ENCODE measurements at regions not wholly inside any gene's neighbourhood (a gene's known extent, or its start where the extent isn't known, plus 50 kb on each side); places are given as distances from the start of the nearest gene placed in this dataset.

DNA sequence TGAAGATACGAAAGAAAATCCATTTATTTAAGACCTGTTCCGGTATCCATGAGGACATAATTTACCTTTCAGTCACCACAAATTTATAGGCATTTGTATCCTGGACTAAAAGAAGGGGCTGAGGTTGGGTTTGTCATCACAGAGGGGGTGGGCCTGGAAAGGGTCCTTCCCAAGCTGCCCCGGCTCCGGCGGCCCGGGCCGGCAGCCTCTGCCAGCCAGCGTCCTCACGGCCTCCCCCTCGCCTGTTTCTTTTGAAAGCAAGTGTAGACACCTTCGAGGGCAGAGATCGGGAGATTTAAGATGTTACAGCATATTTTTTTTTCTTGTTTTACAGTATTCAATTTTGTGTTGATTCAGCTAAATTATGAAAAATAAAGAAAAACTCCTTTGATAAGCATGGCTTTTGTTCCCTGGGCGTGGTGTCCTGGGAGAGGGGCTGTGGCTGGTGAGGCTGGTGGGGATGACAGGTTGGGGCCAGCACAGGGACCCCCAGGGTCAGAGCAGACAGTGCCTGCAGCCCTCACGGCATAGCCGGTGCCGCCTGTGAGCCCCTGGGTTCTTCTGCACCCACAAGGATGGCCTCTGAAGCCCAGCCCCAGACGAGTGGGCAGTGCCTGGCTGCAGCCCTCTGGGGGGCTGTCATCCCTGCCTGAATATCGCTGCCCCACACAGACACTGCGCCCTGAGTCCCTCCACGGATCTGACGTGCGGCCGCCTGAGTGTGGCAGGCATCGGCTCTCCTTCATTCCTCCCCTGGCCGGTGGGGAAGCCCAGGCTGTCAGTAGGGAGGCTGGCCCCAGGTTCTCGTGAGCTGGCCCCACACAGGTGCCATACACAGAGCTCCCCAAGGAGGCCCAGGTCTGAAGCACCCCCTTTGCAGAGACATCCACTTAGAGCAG, 1075.9 kb downstream of the BRD1 start:
- no peak overlapping the region for H3K4me3 ChIP-seq (ENCODE audit: low read length)
- no peak for DNase-seq (ENCODE audit: low read depth, low spot score)

DNA sequence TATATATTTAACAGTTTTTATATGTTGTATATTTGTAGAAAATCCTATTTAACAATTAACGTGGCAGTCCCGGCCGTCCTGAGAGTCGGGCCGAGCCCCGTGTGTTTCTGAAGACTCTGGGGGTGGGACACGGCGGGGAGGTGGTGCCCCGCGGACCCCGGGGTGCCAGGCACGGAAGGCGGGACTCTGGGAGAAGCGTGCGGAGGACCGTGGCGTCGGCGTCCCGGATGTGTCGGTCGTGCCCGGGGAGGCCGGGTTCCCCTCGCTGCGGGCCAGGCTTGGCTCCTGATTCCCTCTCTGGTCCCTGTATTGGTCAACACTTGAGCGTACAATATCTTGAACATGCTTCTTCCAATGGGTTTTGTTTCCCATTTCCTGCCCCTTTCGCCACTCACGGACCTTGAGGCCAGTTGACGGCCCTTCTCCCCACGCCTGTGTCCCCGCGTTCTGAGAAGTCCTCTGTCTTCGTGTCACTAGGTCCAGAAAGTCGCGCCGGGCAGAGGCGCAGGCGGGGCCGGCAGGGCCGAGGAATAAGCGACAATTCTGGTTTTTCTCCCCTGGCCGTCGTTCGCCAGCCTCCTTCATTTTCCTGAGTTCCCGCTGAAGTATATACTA, 1076.7 kb downstream of the BRD1 start:
- no peak overlapping the region for H3K4me3 ChIP-seq (ENCODE audit: low read length)
- no peak for DNase-seq (ENCODE audit: low read depth, low spot score)

DNA sequence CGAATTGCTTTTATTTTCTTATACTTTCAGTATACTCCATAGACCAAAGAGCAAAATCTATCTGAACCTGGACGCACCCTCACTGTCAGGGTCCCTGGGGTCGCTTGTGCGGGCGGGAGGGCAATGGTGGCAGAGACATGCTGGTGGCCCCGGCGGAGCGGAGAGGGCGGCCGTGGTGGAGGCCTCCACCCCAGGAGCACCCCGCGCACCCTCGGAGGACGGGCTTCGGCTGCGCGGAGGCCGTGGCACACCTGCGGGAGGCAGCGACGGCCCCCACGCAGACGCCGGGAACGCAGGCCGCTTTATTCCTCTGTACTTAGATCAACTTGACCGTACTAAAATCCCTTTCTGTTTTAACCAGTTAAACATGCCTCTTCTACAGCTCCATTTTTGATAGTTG, 1077.4 kb downstream of the BRD1 start:
- DNase-seq (ENCODE audit: low read depth, low spot score): no peak
- no peak overlapping the region for H3K4me3 ChIP-seq (ENCODE audit: low read length)

DNA sequence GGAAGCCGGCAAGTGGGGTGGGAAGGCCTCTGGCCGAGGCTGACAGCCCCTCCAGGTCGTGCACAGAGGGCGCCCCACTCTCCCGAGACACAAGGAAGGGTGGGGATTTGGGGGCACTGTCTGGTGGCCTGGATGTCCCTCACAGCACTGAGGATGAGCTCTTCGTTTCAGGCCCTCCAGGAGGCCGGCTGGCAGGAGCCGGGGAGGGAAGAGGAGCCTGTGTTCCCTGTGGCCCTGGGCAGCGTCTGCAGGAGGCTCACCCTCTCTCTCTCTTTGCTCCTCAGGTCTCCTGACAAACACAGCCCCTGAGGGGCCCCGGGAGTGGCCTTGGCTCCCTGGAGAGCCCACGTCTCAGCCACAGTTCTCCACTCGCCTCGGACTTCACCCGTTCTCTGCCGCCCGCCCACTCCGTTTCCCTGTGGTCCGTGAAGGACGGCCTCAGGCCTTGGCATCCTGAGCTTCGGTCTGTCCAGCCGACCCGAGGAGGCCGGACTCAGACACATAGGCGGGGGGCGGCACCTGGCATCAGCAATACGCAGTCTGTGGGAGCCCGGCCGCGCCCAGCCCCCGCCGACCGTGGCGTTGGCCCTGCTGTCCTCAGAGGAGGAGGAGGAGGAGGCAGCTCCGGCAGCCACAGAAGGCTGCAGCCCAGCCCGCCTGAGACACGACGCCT, 1078.0 kb downstream of the BRD1 start:
- no peak overlapping the region for H3K4me3 ChIP-seq (ENCODE audit: low read length)
- DNase-seq (ENCODE audit: low read depth, low spot score): no peak

DNA sequence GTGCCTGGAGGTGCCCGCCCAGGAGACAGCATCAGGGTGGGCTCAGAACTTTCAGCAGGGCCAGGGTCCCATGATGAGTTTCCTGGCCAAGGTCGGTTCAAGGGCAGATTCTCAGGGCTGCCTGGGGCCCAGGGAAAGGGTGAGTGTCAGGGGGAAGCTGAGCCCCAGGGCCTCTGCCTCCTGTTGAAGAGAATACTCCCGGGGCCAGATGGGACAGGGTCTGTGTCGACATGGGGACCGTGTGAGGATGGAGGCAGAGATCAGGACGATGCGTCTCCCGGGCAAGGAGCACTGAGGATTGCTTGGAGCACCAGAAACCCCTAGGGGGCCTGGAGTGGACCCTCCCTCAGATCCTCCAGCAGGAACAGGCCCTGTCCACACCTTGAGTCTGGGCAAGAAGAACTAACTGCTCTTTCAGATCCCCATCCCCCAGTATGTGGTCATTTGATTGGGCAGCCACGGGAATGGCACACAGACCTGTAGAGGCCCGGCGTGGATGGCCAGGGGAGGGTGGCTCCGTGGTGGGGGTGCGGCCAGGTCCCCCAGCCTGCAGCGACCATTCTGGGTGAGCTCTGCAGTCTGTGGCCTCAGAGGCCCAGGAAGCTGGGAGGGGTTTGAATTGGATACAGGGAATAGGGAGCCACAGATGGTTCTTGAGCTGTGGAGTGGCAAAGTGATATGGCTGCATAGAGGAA, 1078.7 kb downstream of the BRD1 start:
- DNase-seq (ENCODE audit: low read depth, low spot score): no peak

DNA sequence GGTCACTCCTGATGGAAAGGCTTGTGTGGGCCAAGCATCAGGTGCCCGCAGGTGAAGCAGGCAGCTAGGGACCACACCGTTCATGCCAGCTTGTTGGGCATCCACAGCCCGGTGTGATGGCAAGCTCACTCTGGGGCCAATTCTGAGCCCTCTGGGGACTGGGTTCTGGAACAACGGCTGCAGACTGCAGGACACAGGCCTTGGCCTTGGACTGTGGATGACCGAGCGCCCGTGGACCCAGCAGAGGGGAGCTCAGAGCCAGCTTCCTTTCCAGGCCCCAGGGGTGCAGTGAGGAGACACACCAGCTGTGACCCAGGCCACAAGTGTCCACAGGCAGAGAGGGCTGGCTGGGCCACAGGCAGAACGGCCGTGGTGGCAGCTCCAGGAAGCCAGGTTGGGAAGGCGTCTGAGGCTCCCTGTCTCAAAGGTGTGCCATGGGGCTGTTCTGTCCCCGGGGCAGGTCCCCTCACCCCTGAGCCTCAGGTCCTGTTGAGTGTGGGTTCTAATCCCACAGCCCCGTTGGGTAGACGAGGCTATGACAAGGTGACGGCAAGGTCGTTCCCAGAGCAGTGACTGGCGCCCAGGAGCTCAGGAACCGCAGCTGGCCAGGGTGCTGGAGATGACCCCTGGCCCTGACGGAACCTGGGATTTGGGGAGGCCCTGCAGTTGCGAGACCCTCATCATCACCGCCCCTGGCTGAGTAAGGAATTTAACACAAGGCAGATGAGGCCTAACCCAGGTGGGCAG, 1079.4 kb downstream of the BRD1 start:
- no peak overlapping the region for H3K4me3 ChIP-seq (ENCODE audit: low read length)
- DNase-seq (ENCODE audit: low read depth, low spot score): no peak

More for the DNA sequence above, 1078.7 kb downstream of the BRD1 start:
- no peak overlapping the region for H3K4me3 ChIP-seq (ENCODE audit: low read length)

DNA sequence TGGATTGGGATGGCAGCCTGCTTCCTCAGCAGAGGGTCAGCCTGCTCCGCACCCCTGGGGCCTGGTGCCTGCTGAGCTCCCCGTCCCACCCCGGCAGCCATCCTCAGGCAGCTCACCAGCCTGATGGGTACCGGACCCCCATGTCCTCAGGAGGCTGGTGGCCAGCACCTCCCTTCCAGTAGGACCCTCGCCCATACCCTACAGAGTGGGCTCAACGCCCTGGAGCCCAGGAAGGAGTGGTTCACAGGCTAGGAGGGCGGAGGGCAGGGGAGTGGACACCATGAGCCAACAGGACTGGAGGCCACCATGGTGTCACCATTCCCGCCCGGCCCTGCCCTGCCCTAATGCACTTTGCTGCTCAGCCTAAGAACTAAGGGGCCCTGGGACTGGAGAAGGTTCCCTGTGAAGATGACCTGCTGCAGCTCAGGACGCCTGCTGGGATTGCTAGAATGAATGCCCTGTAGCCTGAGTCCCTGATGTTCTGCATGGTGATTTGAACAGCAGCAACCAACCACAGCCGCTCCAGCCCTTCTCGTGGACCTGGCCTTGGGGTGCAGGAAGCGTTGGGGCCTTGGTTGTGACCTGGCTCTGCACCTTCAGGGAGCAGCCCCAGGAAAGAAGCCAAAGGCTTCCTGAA, 1080.8 kb downstream of the BRD1 start:
- no peak for DNase-seq (ENCODE audit: low read depth, low spot score)

DNA sequence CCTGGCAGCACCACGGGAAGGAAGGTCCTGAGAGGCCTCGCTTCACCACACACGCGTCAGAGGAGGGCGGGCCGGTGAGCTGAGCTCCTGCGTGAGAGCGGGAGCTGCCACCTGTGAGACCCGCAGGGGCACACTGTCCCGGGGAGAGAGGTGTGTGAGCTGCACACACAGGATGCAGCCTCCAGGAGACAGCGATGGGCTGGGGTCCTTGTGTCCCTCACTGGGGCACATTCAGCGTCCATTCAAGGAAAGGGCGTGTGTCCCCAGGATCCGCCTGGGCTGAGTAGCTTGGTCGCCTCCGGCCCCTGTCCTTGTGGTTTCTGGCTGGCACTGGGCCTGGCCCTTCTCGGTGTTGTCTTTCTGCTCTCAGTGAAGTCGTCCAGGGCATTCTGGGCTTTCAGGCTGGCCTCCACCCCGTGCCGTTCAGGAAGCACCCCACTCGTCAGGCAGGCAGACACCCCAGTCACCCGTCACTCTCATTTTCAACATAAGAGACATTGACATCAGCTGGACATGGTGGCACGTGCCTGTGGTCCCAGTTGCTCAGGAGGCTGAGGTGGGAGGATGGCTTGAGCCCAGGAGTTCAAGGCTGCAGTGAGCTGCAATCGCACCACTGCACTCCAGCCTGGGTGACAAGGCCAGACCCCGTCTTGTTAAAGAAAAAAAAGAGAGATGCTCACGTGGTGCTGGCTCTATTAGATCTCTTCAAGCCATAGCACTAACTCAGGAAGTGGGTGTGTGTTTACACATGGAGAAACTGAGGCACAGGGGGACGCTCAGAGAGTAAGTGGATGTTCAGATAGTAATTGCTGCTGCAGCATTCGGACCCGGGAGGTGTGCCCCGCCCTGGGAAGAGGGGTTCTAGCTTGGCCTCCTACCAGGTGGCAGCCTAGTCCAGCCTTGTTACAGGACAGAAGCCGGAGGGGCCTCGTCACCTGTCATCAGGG, 1081.6 kb downstream of the BRD1 start:
- no peak for DNase-seq (ENCODE audit: low read depth, low spot score)
- H3K4me3 ChIP-seq (ENCODE audit: low read length): no peak overlapping the region

More for the DNA sequence above, 1080.8 kb downstream of the BRD1 start:
- H3K4me3 ChIP-seq (ENCODE audit: low read length): no peak overlapping the region

DNA sequence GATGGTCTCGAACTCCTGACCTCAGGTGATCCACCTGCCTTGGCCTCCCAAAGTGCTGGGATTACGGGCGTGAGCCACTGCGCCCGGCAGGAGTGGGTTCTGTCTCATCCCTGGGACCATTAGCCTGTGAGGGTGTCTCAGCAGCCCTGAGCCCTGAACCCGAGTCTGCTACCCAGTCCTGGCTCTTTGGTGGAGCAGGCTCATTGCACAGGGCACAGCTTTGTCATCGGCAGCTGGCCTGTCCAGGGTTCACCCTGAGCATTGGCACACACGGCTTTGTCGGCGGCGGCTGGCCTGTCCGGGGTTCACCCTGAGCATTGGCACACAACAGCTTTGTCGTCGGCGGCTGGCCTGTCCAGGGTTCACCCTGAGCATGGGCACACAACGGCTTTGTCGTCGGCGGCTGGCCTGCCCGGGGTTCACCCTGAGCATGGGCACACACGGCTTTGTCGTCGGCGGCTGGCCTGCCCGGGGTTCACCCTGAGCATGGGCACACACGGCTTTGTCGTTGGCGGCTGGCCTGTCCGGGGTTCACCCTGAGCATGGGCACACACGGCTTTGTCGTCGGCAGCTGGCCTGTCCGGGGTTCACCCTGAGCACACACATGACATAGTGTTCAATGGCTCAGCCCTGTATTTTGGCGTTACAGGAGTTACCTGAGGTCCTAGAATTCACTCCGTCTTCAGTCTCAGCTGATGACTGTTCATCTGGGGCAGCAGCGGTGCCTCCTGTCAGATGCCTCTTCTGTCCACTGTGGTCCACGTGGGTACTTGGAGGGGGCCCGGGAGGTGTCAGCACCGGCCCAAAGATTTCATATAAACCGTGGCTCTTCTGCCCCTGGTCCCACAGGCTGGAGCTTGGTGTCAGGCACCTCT, 1082.5 kb downstream of the BRD1 start:
- no peak overlapping the region for H3K4me3 ChIP-seq (ENCODE audit: low read length)
- no peak for DNase-seq (ENCODE audit: low read depth, low spot score)

DNA sequence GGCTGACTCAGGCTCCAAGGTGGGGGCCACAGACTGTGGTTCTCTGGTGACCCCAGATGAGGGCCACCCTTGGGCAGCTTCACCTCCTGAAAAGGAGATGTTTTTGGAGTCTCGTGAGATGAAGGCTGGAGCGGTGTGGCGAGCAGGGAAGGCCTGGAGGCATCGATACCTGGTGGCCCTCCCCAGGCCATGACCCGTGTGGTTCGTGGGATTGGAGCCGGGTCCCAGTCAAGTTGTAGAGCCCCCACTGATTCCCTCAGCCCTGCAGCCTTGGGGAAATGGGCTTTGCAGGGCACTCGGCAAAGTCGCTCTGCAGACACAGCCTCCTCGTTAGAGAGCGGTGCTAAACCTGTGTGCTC, 1083.4 kb downstream of the BRD1 start:
- H3K4me3 ChIP-seq (ENCODE audit: low read length): no peak overlapping the region
- DNase-seq (ENCODE audit: low read depth, low spot score): no peak

DNA sequence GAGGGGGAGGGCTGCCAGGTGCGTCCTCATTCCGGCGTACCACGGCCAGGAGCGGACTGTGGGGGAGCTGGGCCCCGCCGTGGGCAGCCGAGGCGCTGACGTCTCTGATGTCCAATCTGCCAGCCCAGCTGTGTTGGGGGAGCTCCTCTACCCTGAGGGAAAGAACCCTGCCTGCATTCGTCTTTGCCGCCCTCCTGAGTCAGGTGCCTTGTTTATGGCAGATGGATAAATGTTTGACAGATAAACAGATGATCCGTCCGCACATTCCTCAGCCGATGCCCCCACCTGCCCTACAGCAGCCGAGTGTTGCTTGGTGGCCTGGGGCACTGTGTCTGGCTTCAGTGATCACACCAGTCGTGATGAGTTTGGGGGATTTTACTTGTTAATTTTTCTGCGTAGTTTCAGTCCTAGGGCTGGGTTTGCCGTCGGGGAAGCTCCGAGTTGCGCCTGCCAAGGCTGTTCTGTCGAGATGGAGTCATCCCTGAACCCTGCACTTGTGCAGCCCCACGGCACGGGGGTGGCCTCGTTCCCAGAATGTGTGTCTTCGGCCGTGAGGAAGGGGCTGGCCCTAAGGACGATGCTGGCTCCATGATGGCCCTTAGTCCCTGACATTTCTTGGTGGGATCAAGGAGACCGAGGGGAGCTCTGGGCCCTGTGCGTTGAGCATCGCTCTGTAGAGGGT, 1083.9 kb downstream of the BRD1 start:
- no peak for DNase-seq (ENCODE audit: low read depth, low spot score)
- H3K4me3 ChIP-seq (ENCODE audit: low read length): no peak overlapping the region

DNA sequence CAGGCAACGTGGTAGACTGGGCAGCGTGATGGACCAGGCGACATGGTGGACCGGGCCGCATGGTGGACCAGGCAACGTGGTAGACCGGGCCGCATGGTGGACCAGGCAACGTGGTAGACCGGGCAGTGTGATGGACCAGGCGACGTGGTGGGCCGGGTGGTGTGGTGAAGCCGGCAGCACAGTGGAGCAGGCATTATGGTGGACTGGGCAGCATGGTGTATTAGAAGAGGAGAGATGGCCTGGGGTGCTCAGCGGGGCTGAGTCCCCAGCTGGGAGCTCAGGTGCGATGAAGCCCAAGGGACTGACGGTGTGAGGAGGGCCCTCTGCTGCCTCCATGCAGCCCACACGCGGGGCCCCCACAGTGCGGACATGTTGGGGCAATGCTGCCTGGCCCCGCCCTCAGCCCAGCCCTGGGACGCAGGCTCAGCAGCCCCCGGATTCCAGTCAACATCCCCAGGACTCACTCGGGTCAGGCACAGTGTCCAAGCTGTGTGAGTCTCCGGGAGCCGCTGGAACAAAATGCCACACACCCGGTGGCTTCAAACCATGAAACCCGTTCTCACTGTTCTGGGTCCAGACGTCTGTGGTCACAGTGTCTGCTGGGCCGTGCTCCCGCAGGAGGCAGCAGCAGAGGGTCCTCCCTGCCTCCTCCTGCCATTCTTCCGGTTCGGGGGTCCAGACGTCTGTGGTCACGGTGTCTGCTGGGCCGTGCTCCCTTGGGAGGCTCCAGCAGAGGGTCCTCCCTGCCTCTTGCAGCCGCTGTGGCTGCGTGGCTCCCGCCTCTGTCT, 1084.9 kb downstream of the BRD1 start:
- H3K4me3 ChIP-seq (ENCODE audit: low read length): no peak overlapping the region
- no peak for DNase-seq (ENCODE audit: low read depth, low spot score)

DNA sequence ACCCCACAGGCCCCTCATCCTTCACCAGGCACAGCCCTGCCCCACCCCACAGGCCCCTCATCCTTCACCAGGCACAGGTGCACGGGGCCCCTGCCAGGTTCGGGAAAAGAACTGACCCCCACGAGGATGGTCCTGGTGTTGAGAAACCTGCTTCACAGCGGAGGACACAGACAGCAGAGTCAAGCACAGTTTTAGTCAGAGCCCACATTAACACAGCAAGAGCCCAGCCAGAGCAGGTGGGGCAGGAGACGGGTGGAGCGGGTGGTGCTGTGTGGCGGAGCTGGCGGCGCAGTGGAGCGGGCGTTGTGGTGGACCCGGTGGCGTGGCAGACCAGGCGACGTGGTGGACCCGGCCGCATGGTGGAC, 1085.5 kb downstream of the BRD1 start:
- H3K4me3 ChIP-seq (ENCODE audit: low read length): no peak overlapping the region
- no peak for DNase-seq (ENCODE audit: low read depth, low spot score)

DNA sequence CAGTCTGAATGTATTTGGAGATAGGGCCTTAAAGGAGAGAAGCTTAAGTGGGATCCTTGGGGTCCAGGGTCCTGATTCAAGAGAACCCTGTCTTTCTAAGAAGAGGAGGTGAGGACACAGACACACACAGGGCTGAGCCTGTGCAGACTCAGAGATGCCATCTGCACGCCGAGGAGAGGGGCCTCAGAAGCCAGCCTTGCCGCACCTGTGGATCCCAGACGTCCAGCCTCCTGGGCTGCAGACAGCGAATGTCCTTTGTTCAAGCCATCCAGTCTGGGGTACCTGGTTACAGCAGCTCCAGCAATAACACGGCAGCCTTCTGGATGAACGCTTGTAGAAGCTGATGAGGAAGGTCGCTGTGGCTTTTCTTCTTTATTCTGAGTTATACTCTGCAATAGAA, 1086.1 kb downstream of the BRD1 start:
- DNase-seq (ENCODE audit: low read depth, low spot score): no peak
- H3K4me3 ChIP-seq (ENCODE audit: low read length): no peak overlapping the region

DNA sequence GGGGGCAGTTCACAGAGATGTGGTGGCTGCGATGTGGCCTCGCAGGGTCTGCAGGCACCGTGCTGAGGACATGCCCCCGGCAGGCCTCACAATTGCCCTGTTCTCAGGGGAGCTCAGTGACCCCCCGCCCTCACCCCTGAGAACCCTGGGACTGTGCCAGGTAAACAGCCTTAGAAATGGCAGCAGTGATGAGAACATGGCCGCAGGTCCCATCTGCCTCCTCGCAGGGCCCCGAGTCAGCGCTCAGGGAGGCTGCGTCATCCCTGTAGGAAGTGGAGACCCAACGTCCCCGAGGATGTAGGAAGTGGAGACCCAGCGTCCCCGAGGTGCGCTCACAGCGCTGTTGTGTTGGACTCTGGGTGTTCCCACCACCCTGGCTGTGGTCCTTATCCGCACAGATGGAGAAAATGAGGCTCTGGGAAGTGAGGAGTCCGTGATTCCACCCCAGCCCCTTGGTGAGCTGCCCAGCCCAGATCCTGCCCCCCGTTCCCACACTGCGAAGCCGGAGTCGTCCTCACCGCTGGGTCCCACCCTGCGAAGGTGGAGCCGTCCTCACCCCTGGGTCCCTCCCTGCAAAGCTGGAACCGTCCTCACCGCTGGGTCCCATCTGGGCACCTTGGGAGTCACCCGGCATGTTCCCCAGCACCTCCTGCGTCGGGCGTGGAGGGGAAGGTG, 1086.8 kb downstream of the BRD1 start:
- no peak for DNase-seq (ENCODE audit: low read depth, low spot score)
- no peak overlapping the region for H3K4me3 ChIP-seq (ENCODE audit: low read length)

All from Jurkat, Clone E6-1 (cell line).